CD14-positive monocyte (primary cell): ENCODE measurements at regions not wholly inside any gene's neighbourhood (a gene's known extent, or its start where the extent isn't known, plus 50 kb on each side); places are given as distances from the start of the nearest gene placed in this dataset.

Experiments used
- DNase-seq, 3 donors: peaks; one replicate each; pipeline ENCODE4 v3.0.0-alpha.2; 2011 to 2022
- H2AFZ ChIP-seq: 2 replicates; pipeline ENCODE4 v1.6.0; 2012; ENCODE audit warnings: mild to moderate bottlenecking, low read depth, low read length, inconsistent platforms; ENCODE audit not compliant: insufficient read depth, poor library complexity, severe bottlenecking
- H3K27ac ChIP-seq, 2 donors: 1 replicate in 1 of 2; 2 replicates in 1 of 2; pipeline ENCODE4 v1.5.1; 2012 to 2013; ENCODE audit warnings: low read length in 2 of 2, control low read depth in 1 of 2, inconsistent platforms in 1 of 2, low read depth in 1 of 2, mild to moderate bottlenecking in 1 of 2
- H3K27me3 ChIP-seq, 2 donors: one replicate each; pipeline versions ENCODE4 v1.6.0 to v1.6.1; 2011 to 2013; ENCODE audit warnings: low read length in 2 of 2; ENCODE audit not compliant: control insufficient read depth in 2 of 2, insufficient read depth in 2 of 2
- H3K36me3 ChIP-seq, 2 donors: replicated peaks in 1 of 2; 1 replicate in 1 of 2; 2 replicates in 1 of 2; pipeline versions ENCODE4 v1.5.1 to v1.6.1; 2012 to 2013; ENCODE audit warnings: low read length in 2 of 2, control low read depth in 1 of 2, inconsistent platforms in 1 of 2, mild to moderate bottlenecking in 1 of 2; ENCODE audit not compliant: insufficient read depth in 2 of 2, control insufficient read depth in 1 of 2
- H3K4me1 ChIP-seq, 2 donors: 1 replicate in 1 of 2; 2 replicates in 1 of 2; pipeline versions ENCODE4 v1.5.1 to v1.6.1; 2012 to 2013; ENCODE audit warnings: low read length in 2 of 2, control low read depth in 1 of 2, inconsistent platforms in 1 of 2, mild to moderate bottlenecking in 1 of 2, moderate library complexity in 1 of 2; ENCODE audit not compliant: insufficient read depth in 2 of 2, control insufficient read depth in 1 of 2
- H3K4me2 ChIP-seq: replicated peaks from 2 replicates; pipeline ENCODE3; 2012; ENCODE audit warnings: low read length, moderate library complexity, mild to moderate bottlenecking; ENCODE audit not compliant: poor library complexity, severe bottlenecking; ENCODE audit errors: extremely low read depth
- H3K4me3 ChIP-seq, 3 experiments: fragments of 200-600 bp in 1 of 3; sonication (generic) in 1 of 3; replicated peaks in 1 of 3; 1 replicate in 2 of 3; 2 replicates in 1 of 3; pipeline ENCODE4 v1.5.1; 2011 to 2013; ENCODE audit warnings: low read length in 3 of 3, mild to moderate bottlenecking in 3 of 3, control low read depth in 2 of 3, low read depth in 2 of 3, inconsistent platforms in 1 of 3, moderate library complexity in 1 of 3
- H3K79me2 ChIP-seq: 2 replicates; pipeline ENCODE4 v1.6.0; 2012; ENCODE audit warnings: mild to moderate bottlenecking, control low read depth, inconsistent platforms, low read length, moderate library complexity; ENCODE audit not compliant: insufficient read depth
- H3K9ac ChIP-seq: 2 replicates; pipeline ENCODE4 v1.6.0; 2017; ENCODE audit warnings: low read length, mild to moderate bottlenecking; ENCODE audit not compliant: insufficient read depth, poor library complexity, severe bottlenecking
- H3K9me3 ChIP-seq, 2 donors: replicated peaks in 1 of 2; 1 replicate in 1 of 2; 2 replicates in 1 of 2; pipeline versions ENCODE4 v1.5.1 to v1.6.1; 2012 to 2013; ENCODE audit warnings: low read length in 2 of 2, control low read depth in 1 of 2; ENCODE audit not compliant: control insufficient read depth in 1 of 2, insufficient read depth in 1 of 2
- H4K20me1 ChIP-seq: 2 replicates; pipeline ENCODE4 v1.6.0; 2012; ENCODE audit warnings: mild to moderate bottlenecking, low read length, control low read depth, moderate library complexity; ENCODE audit not compliant: insufficient read depth
- H3K27ac Mint-ChIP-seq, 7 donors: one replicate each; pipeline ENCODE4 v1.8.0; 2020; ENCODE audit warnings: mild to moderate bottlenecking in 7 of 7, mixed read lengths in 7 of 7, moderate library complexity in 6 of 7, inconsistent platforms in 2 of 7
- H3K27me3 Mint-ChIP-seq, 3 donors: one replicate each; pipeline ENCODE4 v1.8.0; 2021 to 2022; ENCODE audit warnings: low read depth in 3 of 3, mild to moderate bottlenecking in 3 of 3, mixed read lengths in 3 of 3, moderate library complexity in 3 of 3, inconsistent platforms in 1 of 3
- H3K36me3 Mint-ChIP-seq, 2 donors: one replicate each; pipeline ENCODE4 v1.8.0; 2020; ENCODE audit warnings: mixed read lengths in 2 of 2, inconsistent platforms in 1 of 2, mild to moderate bottlenecking in 1 of 2
- H3K4me1 Mint-ChIP-seq: one replicate; pipeline ENCODE4 v1.8.0; 2020; ENCODE audit warnings: mild to moderate bottlenecking, mixed read lengths
- H3K4me3 Mint-ChIP-seq, 2 donors: one replicate each; pipeline ENCODE4 v1.8.0; 2020; ENCODE audit warnings: mild to moderate bottlenecking in 2 of 2, mixed read lengths in 2 of 2, moderate library complexity in 1 of 2
- H3K9me3 Mint-ChIP-seq, 7 donors: one replicate each; pipeline ENCODE4 v1.8.0; 2020 to 2022; ENCODE audit warnings: mixed read lengths in 7 of 7, mild to moderate bottlenecking in 6 of 7, moderate library complexity in 6 of 7, inconsistent platforms in 2 of 7
- WGBS: methylation state at CpG from one replicate; pipeline ENCODE4 v1.1.5; 2013; ENCODE audit warnings: missing lambda C conversion rate; ENCODE audit not compliant: insufficient coverage; 5-methylcytosine and 5-hydroxymethylcytosine counted together
- intact Hi-C, 2 donors: fragments of 100-400 bp; cut with micrococcal nuclease; formaldehyde crosslinking; loops; one replicate each; pipeline versions ENCODE4 v1.15.0 to v1.15.1; 2023
- TF ChIP-seq, protein P1 (sequence below): fragments of 200-600 bp; IDR thresholded peaks from one replicate; pipeline ENCODE4 v1.8.0; 2022; ENCODE audit warnings: antibody characterized with exemption, mild to moderate bottlenecking

GRCh38 chr5:175215906-175216305 lies 228.1 kb downstream of the DRD1 start:
- no peaks in the 10 kb centered on the region for H3K4me1 ChIP-seq
- intact Hi-C loops, result no loop called here

DNA sequence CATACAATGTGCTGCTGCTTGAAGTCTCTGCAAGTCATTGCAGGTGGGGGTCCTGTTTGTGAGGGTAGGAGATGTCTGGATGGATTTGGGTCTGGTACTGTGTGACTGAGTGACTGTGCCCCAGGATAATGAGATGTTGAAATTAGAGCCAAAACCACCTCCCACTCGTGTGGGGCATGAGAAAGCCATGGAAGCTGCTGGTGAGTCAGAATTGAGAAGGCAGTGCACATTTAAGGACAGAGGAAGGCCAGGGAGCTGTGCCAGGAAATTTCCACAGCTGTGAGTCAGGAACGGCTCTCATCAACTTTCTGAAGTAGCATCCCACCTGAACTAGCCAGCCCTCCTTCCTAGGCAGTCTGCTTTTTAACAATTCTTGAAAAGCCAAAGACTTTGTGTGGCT lies 229.8 kb downstream of the DRD1 start:
- TF ChIP-seq, protein P1, sequence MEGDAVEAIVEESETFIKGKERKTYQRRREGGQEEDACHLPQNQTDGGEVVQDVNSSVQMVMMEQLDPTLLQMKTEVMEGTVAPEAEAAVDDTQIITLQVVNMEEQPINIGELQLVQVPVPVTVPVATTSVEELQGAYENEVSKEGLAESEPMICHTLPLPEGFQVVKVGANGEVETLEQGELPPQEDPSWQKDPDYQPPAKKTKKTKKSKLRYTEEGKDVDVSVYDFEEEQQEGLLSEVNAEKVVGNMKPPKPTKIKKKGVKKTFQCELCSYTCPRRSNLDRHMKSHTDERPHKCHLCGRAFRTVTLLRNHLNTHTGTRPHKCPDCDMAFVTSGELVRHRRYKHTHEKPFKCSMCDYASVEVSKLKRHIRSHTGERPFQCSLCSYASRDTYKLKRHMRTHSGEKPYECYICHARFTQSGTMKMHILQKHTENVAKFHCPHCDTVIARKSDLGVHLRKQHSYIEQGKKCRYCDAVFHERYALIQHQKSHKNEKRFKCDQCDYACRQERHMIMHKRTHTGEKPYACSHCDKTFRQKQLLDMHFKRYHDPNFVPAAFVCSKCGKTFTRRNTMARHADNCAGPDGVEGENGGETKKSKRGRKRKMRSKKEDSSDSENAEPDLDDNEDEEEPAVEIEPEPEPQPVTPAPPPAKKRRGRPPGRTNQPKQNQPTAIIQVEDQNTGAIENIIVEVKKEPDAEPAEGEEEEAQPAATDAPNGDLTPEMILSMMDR, result no peak
- Histone ChIP-seq H2AFZ (no peak overlapping the region), H3K4me1 (no peaks in the 10 kb centered on the region), H3K27me3 (no peaks in the 10 kb centered on the region), H4K20me1 (no peaks in the 10 kb centered on the region), H3K79me2 (no peaks in the 10 kb centered on the region), H3K36me3 (no peaks in the 10 kb centered on the region), H3K9me3 (no peaks in the 10 kb centered on the region), H3K4me2 (no peak overlapping the region), H3K9ac (no peak overlapping the region), H3K4me3 (no peak overlapping the region), H3K27ac (no peak overlapping the region)
- Mint-ChIP-seq H3K4me1 (no peaks in the 10 kb centered on the region), H3K27me3 (no peaks in the 10 kb centered on the region), H3K36me3 (no peaks in the 10 kb centered on the region), H3K9me3 (peaks cover 0 to 2% (median 0%) of the 10 kb centered on the region in 7 donors), H3K4me3 (no peak overlapping the region), H3K27ac (no peak overlapping the region)
- no CpG with 5 or more reads among the region's 2 CpGs for WGBS
- no peak for DNase-seq
- intact Hi-C loops, result no loop called here

More at GRCh38 chr5:175215906-175216305, 228.1 kb downstream of the DRD1 start:
- H3K9me3 Mint-ChIP-seq, result peaks cover 0 to 2% (median 0%) of the 10 kb centered on the region in 7 donors
- no peak for DNase-seq
- Histone ChIP-seq H2AFZ (no peak overlapping the region), H3K27me3 (no peaks in the 10 kb centered on the region), H3K9me3 (no peaks in the 10 kb centered on the region), H3K4me3 (no peak overlapping the region), H3K27ac (no peak overlapping the region), H3K79me2 (no peaks in the 10 kb centered on the region), H3K4me2 (no peak overlapping the region), H4K20me1 (no peaks in the 10 kb centered on the region), H3K9ac (no peak overlapping the region), H3K36me3 (no peaks in the 10 kb centered on the region)
- WGBS, result 73% methylated on average over 7 of the region's 11 CpGs
- no peak overlapping the region for H3K27ac Mint-ChIP-seq
- no peaks in the 10 kb centered on the region for H3K36me3 Mint-ChIP-seq
- TF ChIP-seq, protein P1, result no peak
- no peak overlapping the region for H3K4me3 Mint-ChIP-seq
- H3K27me3 Mint-ChIP-seq, result peaks cover 0 to 1% (median 0%) of the 10 kb centered on the region in 3 donors
- H3K4me1 Mint-ChIP-seq, result no peaks in the 10 kb centered on the region
